PC-3 (cell line): ENCODE measurements at regions not wholly inside any gene's neighbourhood (a gene's known extent, or its start where the extent isn't known, plus 50 kb on each side); places are given as distances from the start of the nearest gene placed in this dataset.

Source experiments
- EZH2 ChIP-seq: fragments of 300-600 bp; sonication (generic); IDR thresholded peaks from one replicate; pipeline ENCODE4 v1.6.1; 2017; ENCODE audit warnings: antibody characterized with exemption, mild to moderate bottlenecking, low read length; ENCODE audit not compliant: unreplicated experiment
- EZH2phosphoT487 ChIP-seq: fragments of 300-600 bp; sonication (generic); IDR thresholded peaks from 2 replicates; pipeline ENCODE4 v1.6.1; 2018; ENCODE audit warnings: mild to moderate bottlenecking, antibody characterized with exemption, low read length, borderline replicate concordance
- TF ChIP-seq, protein P1 (sequence below): fragments of 300-600 bp; sonication (generic); conservative IDR thresholded peaks from 2 replicates; pipeline ENCODE4 v1.5.1; 2017; ENCODE audit warnings: antibody characterized with exemption, low read depth, mild to moderate bottlenecking, low read length

DNA sequence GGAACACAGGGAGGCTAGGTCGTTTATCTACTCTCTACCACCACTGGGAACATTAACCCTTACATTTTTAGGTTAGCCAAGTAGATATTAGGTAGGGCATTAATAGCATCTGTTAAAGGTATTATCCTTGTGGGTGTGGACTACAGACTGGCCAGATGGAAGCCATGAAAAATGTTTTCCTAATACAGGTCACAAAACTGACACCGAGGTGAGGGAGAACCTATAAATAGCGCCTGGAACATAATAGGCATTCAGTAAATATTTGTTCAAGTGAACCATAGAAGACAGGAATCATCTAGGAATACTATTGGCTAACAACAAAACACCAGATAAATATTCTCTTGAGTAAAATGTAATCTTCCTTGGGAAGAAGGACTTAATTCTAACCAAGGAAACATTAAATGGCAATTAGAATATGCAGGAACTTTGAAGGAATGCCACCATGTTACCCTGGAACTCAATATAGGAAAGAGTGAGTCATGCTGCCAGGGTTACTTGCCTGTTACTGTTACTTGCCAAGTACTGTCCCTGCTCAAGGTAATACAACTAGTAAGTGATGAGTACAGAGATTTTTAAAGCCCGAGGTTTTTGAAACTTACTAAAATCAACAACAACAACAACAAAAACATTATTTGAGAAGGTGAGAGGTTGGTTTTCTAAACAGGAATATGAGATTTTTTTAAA is 79.0 kb downstream of the SOX3 start:
- TF ChIP-seq, protein P1, sequence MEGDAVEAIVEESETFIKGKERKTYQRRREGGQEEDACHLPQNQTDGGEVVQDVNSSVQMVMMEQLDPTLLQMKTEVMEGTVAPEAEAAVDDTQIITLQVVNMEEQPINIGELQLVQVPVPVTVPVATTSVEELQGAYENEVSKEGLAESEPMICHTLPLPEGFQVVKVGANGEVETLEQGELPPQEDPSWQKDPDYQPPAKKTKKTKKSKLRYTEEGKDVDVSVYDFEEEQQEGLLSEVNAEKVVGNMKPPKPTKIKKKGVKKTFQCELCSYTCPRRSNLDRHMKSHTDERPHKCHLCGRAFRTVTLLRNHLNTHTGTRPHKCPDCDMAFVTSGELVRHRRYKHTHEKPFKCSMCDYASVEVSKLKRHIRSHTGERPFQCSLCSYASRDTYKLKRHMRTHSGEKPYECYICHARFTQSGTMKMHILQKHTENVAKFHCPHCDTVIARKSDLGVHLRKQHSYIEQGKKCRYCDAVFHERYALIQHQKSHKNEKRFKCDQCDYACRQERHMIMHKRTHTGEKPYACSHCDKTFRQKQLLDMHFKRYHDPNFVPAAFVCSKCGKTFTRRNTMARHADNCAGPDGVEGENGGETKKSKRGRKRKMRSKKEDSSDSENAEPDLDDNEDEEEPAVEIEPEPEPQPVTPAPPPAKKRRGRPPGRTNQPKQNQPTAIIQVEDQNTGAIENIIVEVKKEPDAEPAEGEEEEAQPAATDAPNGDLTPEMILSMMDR, result no peak
- TF ChIP-seq EZH2phosphoT487 (no peak), EZH2 (no peak)
